ENCODE measurements at regions not wholly inside any gene's neighbourhood (a gene's known extent, or its start where the extent isn't known, plus 50 kb on each side); places are given as distances from the start of the nearest gene placed in this dataset.

- H3K9ac ChIP-seq (ENCODE audit: low read depth, low read length, poor library complexity, severe bottlenecking), result no peak overlapping the region
- H3K9me3 ChIP-seq (ENCODE audit: insufficient read depth, low read depth, low read length), result no peaks in the 10 kb centered on the region
- H3K27me3 ChIP-seq (ENCODE audit: insufficient read depth, low read length, poor library complexity, severe bottlenecking), result no peaks in the 10 kb centered on the region
- no peaks in the 10 kb centered on the region for H3K4me1 ChIP-seq (ENCODE audit: insufficient read depth, low read length, poor library complexity, severe bottlenecking)
- H4K20me1 ChIP-seq (ENCODE audit: insufficient read depth, low read length, poor library complexity, severe bottlenecking), result no peaks in the 10 kb centered on the region
- no peaks in the 10 kb centered on the region for H3K36me3 ChIP-seq (ENCODE audit: insufficient read depth, low read length)
- no peak for TF ChIP-seq EZH2phosphoT487 (IDR thresholded peaks at IDR 0.05; ENCODE audit: borderline replicate concordance)
- no peak for TF ChIP-seq CTCF (conservative IDR thresholded peaks at IDR 0.05; ENCODE audit: low read length)
- no peak overlapping the region for H3K4me3 ChIP-seq (ENCODE audit: low read length, poor library complexity, severe bottlenecking)
- no peak overlapping the region for H3K4me2 ChIP-seq (ENCODE audit: low read depth, low read length, poor library complexity, severe bottlenecking)
- H3F3A ChIP-seq (ENCODE audit: low read depth), result no peaks in the 10 kb centered on the region
- no peaks in the 10 kb centered on the region for H3K9me2 ChIP-seq (replicated peaks; ENCODE audit: low read depth, low read length)
- H3K79me2 ChIP-seq (ENCODE audit: insufficient read depth, low read length), result no peaks in the 10 kb centered on the region
- H2AFZ ChIP-seq (ENCODE audit: low read length), result no peak overlapping the region
Observed at GRCh38 chr3:6733699-6734394, 127.1 kb upstream of the GRM7 start.

GRCh38 chr3:6734395-6734746 lies 126.5 kb upstream of the GRM7 start:
- Histone ChIP-seq H3K36me3 (ENCODE audit: insufficient read depth, low read length) (no peaks in the 10 kb centered on the region), H3K79me2 (ENCODE audit: insufficient read depth, low read length) (no peaks in the 10 kb centered on the region), H3K27me3 (ENCODE audit: insufficient read depth, low read length, poor library complexity, severe bottlenecking) (no peaks in the 10 kb centered on the region), H2AFZ (ENCODE audit: low read length) (no peak overlapping the region), H3K9me3 (ENCODE audit: insufficient read depth, low read depth, low read length) (no peaks in the 10 kb centered on the region), H4K20me1 (ENCODE audit: insufficient read depth, low read length, poor library complexity, severe bottlenecking) (no peaks in the 10 kb centered on the region), H3K9ac (ENCODE audit: low read depth, low read length, poor library complexity, severe bottlenecking) (no peak overlapping the region), H3F3A (ENCODE audit: low read depth) (no peaks in the 10 kb centered on the region), H3K4me3 (ENCODE audit: low read length, poor library complexity, severe bottlenecking) (no peak overlapping the region), H3K4me1 (ENCODE audit: insufficient read depth, low read length, poor library complexity, severe bottlenecking) (no peaks in the 10 kb centered on the region), H3K4me2 (ENCODE audit: low read depth, low read length, poor library complexity, severe bottlenecking) (no peak overlapping the region), H3K9me2 (replicated peaks; ENCODE audit: low read depth, low read length) (no peaks in the 10 kb centered on the region)
- TF ChIP-seq CTCF (conservative IDR thresholded peaks at IDR 0.05; ENCODE audit: low read length) (no peak), EZH2phosphoT487 (IDR thresholded peaks at IDR 0.05; ENCODE audit: borderline replicate concordance) (no peak)

GRCh38 chr3:6736836-6737629 lies 123.9 kb upstream of the GRM7 start:
- Histone ChIP-seq H3K9me3 (ENCODE audit: insufficient read depth, low read depth, low read length) (no peaks in the 10 kb centered on the region), H3K36me3 (ENCODE audit: insufficient read depth, low read length) (no peaks in the 10 kb centered on the region)

More at GRCh38 chr3:6736836-6737629, 123.9 kb upstream of the GRM7 start:
- Histone ChIP-seq H3K9ac (ENCODE audit: low read depth, low read length, poor library complexity, severe bottlenecking) (no peak overlapping the region), H3F3A (ENCODE audit: low read depth) (no peaks in the 10 kb centered on the region), H3K79me2 (ENCODE audit: insufficient read depth, low read length) (no peaks in the 10 kb centered on the region), H3K27me3 (ENCODE audit: insufficient read depth, low read length, poor library complexity, severe bottlenecking) (no peaks in the 10 kb centered on the region), H4K20me1 (ENCODE audit: insufficient read depth, low read length, poor library complexity, severe bottlenecking) (no peaks in the 10 kb centered on the region), H3K4me3 (ENCODE audit: low read length, poor library complexity, severe bottlenecking) (no peak overlapping the region), H3K4me2 (ENCODE audit: low read depth, low read length, poor library complexity, severe bottlenecking) (no peak overlapping the region), H3K4me1 (ENCODE audit: insufficient read depth, low read length, poor library complexity, severe bottlenecking) (no peaks in the 10 kb centered on the region), H2AFZ (ENCODE audit: low read length) (no peak overlapping the region), H3K9me2 (replicated peaks; ENCODE audit: low read depth, low read length) (no peaks in the 10 kb centered on the region)
- TF ChIP-seq EZH2phosphoT487 (IDR thresholded peaks at IDR 0.05; ENCODE audit: borderline replicate concordance) (no peak), CTCF (conservative IDR thresholded peaks at IDR 0.05; ENCODE audit: low read length) (no peak)

All from Loucy (cell line).